OCI-M1 (cell line): ENCODE measurements at regions not wholly inside any gene's neighbourhood (a gene's known extent, or its start where the extent isn't known, plus 50 kb on each side); places are given as distances from the start of the nearest gene placed in this dataset.

Source experiments
- DNase-seq: peaks from one replicate; lab custom pipeline; 2025; lab: John Stamatoyannopoulos, UW

GRCh38 chr21:28235169-28235895 is 757.3 kb downstream of the LTN1 start:
- DNase-seq: peak; percentile 82

- DNase-seq: no peak
Observed at GRCh38 chr21:28234326-28234725, 758.4 kb downstream of the LTN1 start.

- no peak for DNase-seq
Observed at GRCh38 chr21:28233536-28234220, 759.0 kb downstream of the LTN1 start.

- DNase-seq: no peak
Observed at GRCh38 chr21:28230559-28230958, 762.1 kb downstream of the LTN1 start.

GRCh38 chr21:28229814-28230213 is 762.9 kb downstream of the LTN1 start:
- peak; percentile 39 for DNase-seq

GRCh38 chr21:28228636-28228995 is 764.1 kb downstream of the LTN1 start:
- no peak for DNase-seq

GRCh38 chr21:28227881-28228635 is 764.6 kb downstream of the LTN1 start:
- peak; percentile 18 for DNase-seq

- no peak for DNase-seq
Observed at GRCh38 chr21:28226563-28226962, 766.1 kb downstream of the LTN1 start.

- peak; percentile 23 for DNase-seq
Observed at GRCh38 chr21:28224191-28224726, 768.4 kb downstream of the LTN1 start.

- no peak for DNase-seq
Observed at GRCh38 chr21:28221984-28222383, 770.7 kb downstream of the LTN1 start.

GRCh38 chr21:28220680-28221079 is 772.0 kb downstream of the LTN1 start:
- DNase-seq: no peak

- DNase-seq: no peak
Observed at GRCh38 chr21:28216976-28217523, 775.6 kb downstream of the LTN1 start.

- DNase-seq: peak; percentile 29
Observed at GRCh38 chr21:28215214-28215954, 777.3 kb downstream of the LTN1 start.

- no peak for DNase-seq
Observed at GRCh38 chr21:28214786-28215185, 777.9 kb downstream of the LTN1 start.

GRCh38 chr21:28213261-28213660 is 779.4 kb downstream of the LTN1 start:
- no peak for DNase-seq

GRCh38 chr21:28212061-28212460 is 780.6 kb downstream of the LTN1 start:
- DNase-seq: no peak

- no peak for DNase-seq
Observed at GRCh38 chr21:28207436-28208173, 785.1 kb downstream of the LTN1 start.

GRCh38 chr21:28200726-28201125 is 792.0 kb downstream of the LTN1 start:
- DNase-seq: peak; percentile 50

- DNase-seq: no peak
Observed at GRCh38 chr21:28196981-28197380, 795.7 kb downstream of the LTN1 start.

GRCh38 chr21:28193189-28193588 is 799.5 kb downstream of the LTN1 start:
- DNase-seq: peak; percentile 3

GRCh38 chr21:28186604-28187003 is 806.1 kb downstream of the LTN1 start:
- no peak for DNase-seq
